GM10266 (cell line): ENCODE measurements at regions not wholly inside any gene's neighbourhood (a gene's known extent, or its start where the extent isn't known, plus 50 kb on each side); places are given as distances from the start of the nearest gene placed in this dataset.

ENCODE experiments used
- DNase-seq: peaks from one replicate; pipeline ENCODE4 v3.0.0; 2012; ENCODE audit errors: extremely low spot score
- CTCF ChIP-seq: IDR thresholded peaks from 2 replicates; pipeline ENCODE4 v1.5.1; 2012; ENCODE audit warnings: mild to moderate bottlenecking, low read depth; ENCODE audit not compliant: control insufficient read depth, insufficient read depth; ENCODE audit errors: missing control alignments

GRCh38 chr21:28614791-28615190 lies 377.9 kb downstream of the LTN1 start:
- DNase-seq = no peak
- TF ChIP-seq CTCF = no peak

- no peak for TF ChIP-seq CTCF
- DNase-seq = no peak
Observed at GRCh38 chr21:28608646-28609045, 384.0 kb downstream of the LTN1 start.

DNA sequence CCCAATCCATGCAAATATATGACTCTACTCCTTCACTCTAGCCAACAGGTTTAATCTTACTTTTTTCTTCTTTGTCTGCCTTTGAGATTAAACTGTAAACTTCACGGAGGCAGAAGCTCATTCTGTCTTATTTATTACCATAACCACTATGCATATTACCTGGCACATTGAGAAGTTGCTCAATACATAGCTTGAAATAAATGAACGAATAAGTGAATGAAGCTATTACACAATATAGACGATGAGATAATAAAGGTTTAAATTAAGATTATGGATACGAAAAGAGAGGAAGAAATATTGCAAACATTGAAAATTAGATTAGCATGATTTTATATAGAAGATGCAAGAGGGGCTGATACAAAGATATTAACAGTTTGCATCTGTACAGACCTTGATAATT lies 385.1 kb downstream of the LTN1 start:
- TF ChIP-seq CTCF = no peak
- DNase-seq = no peak

- DNase-seq = no peak
- TF ChIP-seq CTCF = no peak
Observed at GRCh38 chr21:28604946-28605537, 387.6 kb downstream of the LTN1 start.

DNA sequence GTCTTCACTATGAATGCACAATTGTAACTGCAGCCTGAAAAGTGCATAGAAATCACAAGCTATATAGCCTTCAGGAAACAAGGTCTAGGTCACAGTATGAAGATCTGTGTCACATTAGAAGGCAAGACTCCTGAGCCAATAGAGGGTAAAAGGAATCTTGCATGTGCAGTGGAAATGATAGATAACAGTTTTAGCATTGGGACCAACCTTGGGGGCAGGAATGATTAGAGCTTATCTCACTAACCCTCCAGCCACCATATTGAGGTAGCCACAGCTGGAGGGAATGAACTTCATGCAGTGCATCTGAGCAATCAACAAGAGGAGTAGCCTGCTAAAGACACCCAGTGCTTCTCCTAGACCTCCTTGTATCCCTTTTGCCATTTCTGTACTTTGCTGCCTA lies 390.1 kb downstream of the LTN1 start:
- TF ChIP-seq CTCF = no peak
- DNase-seq = no peak

DNA sequence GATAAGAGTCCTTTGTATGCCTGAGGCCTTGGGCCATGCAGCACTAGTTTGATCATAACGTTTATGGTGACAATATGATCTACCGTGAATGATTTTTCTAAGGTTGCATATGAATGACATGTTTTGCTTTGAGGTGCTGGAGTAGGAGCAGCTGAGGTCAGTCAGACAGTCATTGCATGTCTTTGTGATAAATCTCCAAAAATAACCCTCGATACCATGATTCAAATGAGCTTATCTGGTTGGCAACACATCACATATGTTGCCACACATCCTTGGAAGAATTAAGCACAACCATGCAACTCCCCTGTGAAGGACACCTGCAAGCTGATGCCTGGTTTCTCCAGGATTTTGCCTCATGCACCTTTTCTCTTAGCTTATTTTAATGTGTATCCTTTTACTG lies 394.5 kb downstream of the LTN1 start:
- DNase-seq = no peak
- TF ChIP-seq CTCF = no peak

- no peak for DNase-seq
- no peak for TF ChIP-seq CTCF
Observed at GRCh38 chr21:28592205-28592865, 400.3 kb downstream of the LTN1 start.
